HuH-7.5 (cell line): ENCODE measurements at regions not wholly inside any gene's neighbourhood (a gene's known extent, or its start where the extent isn't known, plus 50 kb on each side); places are given as distances from the start of the nearest gene placed in this dataset.
"Not testable (repeated sequence)": the region's sequence is repeated elsewhere in the genome, so short reads cannot be mapped to it uniquely, and the experiment has no call there.

ENCODE experiments used
- DNase-seq: peaks from one replicate; pipeline ENCODE4 v3.0.0; 2011; ENCODE audit warnings: low spot score

DNA sequence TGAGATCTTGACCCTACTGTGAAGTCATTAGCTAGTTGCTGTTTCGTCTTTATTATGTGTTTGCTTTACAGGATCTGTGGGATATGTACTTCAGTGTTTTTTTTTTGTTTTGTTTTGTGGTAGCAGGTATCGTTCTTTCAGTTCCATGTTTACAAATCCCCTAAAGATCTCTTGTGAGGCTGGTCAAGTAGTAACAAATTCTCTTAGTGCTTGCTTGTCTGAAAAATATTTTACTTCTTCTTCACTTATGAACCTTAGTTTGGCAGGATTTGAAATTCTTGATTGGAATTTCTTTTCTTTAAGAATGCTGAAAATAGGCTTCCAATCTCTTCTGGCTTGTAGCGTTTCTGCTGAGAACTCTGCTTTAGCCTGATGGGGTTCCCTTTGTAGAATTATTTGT lies 235.8 kb upstream of the ALCAM start:
- no peak for DNase-seq

DNA sequence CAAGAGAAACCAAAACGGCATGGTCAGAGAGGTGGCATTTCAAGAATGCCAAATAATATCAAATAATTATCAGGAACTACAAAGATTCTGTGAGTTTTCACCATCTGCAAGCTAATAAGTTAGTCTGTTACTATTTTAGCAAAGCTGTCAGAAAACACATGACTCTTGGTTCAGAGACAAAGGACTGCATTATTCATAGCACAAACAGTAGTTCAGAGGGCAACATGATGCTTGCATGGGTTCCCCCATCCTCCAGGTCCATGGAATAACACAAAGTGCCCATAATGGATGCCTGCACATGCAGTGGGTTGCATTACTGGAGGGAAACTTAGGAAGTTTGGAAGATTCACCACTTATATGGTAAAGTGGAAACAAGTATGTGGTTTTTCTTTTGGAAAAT lies 228.8 kb upstream of the ALCAM start:
- DNase-seq: no peak

DNA sequence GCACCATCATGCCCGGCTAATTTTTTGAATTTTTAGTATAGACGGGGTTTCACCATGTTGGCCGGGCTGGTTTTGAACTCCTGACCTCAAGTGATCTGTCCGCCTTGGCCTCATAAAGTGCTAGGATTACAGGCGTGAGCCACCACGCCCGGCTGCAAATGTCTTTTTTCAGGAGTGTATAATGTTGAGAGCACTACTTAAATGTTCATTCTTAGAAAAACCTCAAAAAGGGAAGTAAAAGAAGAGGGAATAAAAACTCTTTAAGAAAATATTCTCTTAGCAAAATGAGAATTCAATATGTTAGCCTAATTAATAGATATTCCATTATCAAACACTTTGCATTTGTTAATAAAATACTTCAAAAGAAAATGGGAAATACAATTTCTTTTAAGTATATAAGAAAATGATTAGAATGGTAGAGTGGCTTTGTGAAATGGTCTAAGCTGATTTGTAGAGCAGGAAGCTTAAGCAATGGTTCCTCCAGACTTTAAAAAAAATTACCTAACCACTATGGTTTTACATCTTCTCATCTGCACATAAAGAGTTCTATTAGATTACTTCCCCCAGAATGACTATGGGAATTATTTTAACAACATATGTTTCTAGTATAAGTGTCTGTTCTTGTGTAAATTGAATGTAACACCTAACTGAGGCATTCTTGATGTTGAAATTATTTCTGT lies 226.7 kb upstream of the ALCAM start:
- no peak for DNase-seq

DNA sequence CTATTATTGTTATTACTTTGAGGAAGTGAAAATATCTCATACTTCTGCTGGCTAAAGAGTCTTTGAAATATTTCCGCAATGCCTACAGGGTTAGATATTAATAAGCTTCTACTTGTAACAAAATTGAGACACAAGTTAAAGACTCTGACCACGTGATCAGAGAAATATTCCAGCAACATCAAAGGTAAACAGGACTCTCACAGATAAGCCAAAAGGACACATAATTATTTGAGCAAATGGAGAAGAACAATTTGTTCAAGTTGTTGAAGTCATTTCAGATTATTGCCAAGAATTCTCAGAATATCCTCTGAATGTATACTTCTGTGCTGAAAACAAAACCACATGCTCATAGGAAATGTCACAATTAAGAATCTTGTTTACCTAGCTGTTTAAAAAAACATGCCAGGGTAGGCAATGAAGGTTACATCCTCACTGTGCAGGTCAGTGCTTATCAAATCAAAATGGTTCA lies 225.8 kb upstream of the ALCAM start:
- DNase-seq: no peak

DNA sequence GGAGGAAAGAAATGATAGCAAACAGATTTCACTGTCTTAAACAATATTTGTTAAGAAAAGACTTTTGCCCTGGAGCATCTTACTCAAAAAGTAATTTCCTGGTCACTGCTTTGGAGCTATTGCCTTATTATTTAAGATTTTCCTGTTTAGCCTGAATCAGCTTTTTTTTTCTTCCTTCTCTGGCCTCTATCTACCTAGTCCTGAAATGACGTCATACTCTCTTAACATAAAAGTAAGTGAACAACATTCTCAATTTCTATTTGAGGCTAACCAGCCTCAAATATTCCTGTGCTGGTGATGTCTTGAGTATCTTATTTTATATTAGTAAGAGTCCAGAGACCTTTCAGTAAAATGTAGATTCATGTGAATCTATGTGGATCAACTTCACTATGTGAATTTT lies 221.9 kb upstream of the ALCAM start:
- no peak for DNase-seq

DNA sequence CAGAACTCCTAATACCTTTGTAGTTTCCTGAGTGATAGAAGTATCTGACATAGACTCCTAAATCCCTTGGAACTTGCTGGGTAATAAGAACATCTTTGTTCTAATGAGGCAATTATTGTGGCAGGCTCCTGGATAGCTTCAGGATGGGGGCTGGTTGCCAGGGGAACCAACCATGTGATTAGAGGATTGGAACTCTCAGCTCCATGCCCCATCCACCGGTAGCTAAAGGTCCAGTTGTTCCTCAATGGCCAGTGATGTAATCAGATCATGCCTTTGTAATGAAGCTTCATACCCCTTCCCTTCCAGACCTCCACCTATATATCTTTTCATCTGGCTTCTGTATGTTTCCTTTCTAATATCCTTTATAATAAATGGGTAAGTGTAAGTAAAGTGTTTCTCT lies 221.2 kb upstream of the ALCAM start:
- DNase-seq: no peak

DNA sequence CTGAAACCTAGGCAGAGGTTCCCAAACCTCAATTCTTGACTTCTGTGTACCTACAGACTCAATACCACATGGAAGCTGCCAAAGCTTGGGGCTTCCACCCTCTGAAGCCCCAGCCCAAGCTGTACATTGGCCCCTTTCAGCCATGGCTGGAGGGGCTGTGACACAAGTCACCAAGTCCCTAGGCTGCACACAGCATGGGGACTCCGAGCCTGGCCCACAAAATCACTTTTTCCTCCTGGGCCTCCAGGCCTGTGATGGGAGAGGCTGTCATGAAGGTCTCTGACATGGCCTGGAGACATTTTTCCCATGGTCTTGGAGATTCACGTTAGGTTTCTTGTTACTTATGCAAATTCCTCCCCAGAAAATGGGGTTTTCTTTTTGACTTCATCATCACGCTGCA lies 217.5 kb upstream of the ALCAM start:
- DNase-seq: not testable (repeated sequence)

DNA sequence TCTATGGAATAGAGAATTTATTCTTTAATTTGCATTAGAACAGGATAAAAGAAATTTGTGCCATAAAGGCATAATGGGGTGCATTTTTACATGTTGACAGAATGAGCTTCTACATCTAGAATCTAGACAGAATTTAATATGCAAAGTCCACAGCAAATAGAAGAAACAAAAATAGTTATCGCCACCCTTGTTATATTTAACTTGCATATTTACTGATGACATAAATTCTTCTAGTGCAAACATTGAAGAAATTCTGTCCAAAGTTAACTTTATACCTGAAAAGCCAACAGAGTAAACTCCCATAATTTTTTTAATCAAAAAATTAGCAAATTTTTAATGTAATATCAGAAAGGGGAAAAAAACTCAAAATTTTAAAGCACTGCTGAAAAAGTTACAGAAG lies 213.7 kb upstream of the ALCAM start:
- DNase-seq: no peak

DNA sequence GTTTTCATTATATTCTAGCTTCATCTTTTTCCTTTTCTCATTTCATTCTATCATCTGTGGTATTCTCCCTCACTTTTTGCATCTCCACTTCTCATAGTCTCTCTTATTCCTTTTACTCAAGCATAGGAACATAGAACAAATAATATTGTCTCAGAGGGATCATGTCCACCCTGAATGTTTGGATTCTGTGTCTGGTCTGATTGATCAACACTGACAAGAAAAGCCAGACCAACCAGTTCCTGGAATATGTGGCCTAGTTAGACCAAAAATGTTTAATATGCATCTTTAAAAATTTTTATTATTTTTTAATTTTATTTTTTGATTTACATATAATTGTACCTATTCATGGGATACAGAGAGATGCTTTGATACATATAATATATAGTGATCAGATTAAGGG lies 212.0 kb upstream of the ALCAM start:
- no peak for DNase-seq

DNA sequence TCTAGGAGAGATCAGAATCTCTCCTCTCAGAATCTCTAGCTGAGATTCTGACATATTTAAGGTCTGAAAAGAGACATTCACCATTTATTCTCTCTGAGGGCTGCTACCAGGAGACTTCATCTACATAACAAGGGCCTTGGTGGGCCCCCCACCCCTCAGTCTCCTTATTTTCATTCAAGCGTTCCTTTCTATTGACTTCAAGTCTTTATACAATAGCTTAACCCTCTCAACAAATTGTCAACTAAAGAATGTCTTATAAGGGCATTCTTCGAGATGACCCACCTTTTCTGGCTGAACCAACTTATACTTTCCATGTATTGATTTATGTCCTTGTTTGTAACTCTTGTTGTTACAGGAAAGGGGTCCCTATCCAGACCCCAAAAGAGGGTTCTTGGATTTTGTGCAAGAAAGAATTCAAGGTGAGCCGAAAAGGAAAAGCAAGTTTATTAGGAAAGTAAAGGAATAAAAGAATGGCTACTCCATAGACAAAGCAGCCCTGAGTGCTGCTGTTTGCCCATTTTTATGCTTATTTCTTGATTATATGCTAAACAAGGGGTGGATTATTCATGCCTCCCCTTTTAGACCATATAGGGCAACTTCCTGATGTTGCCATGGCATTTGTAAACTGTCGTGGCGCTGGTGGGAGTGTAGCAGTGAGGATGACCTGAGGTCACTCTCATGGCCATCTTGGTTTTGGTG lies 209.5 kb upstream of the ALCAM start:
- no peak for DNase-seq

DNA sequence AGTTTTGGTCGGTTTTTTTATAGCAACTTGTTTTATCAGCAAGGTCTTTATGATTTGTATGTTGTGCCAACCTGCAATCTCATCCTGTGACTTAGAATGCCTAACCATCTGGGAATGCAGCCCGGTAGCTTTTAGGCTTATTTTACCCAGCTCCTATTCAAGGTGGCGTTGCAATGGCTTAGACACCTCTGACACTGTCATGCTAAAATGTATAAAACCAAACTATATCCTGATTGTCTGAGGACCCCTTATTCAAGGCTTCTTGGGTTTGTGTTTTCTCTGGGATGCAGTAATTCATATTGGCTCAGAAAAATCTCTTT lies 209.0 kb upstream of the ALCAM start:
- DNase-seq: no peak

DNA sequence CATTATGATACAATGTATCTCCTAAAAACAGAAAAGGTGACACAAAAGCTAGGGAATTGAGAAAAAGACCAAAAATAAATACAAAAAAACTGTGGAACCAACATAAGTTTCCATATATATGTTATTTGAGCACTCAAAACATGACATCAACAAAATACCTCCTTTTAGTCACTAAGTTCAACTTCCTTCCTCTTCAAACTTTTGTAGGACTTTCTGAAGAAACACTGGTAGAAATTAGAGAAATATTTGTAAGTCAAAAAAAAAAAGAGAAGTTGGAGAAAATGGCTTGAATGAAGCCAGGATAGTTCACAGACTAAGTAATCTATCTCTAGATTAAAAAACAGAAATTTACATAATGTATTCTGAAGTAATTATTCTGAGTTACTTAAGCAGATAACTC lies 208.4 kb upstream of the ALCAM start:
- DNase-seq: no peak

DNA sequence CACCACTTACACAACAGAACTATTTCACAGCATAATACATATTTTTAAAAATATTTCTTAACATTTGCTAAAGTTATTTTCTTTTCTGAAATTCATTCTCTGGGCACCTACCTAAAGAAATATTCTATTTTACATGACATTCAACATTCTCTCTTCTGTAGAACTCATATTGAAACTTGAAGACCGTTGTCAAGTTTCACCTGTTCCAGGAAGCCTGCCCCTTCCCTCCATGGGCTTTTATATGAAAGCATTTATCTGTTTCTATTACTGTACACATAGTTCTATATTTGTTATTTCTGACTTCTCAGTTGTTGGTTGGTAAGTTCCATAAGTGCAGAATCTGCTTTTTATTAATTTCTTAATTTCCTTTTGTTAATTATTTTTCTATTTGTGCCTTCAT lies 204.3 kb upstream of the ALCAM start:
- DNase-seq: no peak

DNA sequence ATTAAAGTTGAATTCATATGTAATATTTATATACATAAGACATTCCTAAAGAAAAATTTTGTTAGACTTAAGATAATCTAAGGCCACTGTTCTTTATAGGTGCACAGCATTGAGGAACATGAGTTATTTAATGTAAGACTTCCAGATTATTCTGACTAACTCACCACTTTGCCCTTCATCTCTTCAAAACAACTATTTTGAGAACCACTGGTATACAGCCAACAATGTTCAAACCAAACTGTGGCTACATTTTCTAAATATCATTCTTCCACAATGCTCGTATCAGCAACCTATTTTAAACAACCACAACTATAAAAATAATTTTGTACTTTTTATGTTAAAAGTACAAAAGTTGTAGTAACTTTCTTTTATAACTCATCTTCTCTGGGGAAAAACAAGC lies 199.8 kb upstream of the ALCAM start:
- DNase-seq: no peak

DNA sequence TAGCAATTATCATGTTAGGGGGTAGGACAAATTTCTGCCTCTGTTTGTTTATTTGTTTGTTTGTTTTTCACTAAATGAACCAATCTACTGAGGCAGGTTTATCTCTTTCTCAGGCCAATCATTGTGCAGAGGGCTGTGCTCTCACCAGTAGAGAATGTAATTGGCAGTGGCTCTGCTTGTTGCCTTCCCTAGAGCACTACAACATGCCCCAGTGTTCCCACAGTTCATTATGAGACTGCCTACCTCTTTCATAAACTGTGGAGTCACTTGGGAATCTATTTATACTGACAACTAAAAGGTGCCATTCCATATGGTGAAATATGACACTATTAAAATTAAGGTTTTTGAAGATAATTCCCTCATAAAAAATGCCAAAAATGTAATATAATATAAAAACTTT lies 196.3 kb upstream of the ALCAM start:
- DNase-seq: no peak

DNA sequence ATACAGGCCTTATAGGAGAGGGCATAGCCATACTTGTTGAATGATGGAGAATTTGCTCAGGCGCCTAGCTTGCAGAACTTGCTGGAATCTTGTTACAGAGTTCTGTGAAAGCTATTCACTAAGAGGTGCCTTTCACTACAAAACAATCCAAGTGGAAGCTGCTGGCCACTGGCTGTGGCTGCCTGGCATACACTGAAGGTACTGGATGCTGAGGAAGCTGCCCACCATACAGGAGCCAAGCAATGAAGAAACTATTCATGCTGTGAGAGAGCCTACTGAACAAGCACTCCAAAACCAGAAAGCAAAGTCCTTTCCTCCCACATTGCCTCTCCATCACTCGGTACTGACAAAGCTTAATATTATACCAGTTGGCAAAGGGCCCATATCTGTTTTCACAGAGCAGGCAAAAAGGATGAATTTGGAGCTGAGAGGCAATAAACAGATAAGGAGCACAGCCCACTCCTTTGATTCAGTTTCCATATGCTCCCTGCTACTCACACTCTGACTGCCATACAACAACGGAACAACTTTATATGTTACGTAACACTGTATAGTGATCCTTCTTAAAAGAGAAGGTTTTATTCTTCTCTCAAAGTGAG lies 192.6 kb upstream of the ALCAM start:
- DNase-seq: no peak

DNA sequence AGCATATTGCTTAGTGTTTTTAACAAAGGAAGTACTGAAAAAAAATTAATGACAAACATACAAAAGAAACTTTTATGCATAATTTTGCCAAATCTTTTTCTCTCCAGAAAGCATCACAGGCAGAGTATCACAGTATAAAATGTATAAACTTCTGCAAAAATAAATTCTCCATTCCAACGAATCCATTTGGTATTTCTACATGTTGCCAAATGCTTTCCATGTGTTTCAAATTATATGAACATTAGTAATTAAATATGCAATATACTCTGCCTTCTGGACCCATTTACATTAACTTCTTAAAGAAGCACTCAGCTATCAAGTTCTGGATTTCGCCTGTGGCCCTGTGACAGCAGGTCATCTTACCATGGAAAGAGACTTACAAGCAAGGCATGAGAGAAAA lies 189.1 kb upstream of the ALCAM start:
- no peak for DNase-seq

DNA sequence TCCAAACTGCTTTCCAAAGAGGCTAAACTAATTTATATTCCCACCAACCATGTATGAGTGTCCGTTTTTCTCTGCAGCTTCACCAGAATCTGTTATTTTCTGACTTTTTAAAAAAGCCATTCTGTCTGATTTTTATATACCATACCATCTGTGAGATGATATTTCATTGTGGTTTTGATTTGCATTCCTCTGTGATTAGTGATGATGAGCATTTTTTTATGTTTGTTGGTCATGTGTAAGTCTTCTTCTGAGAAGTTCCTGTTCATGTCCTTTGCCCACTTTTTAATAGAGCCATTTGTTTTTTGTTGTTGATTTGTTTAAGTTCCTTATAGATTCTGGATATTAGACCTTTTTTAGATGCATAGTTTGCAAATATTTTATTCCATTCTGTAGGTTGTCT lies 179.4 kb upstream of the ALCAM start:
- DNase-seq: no peak

DNA sequence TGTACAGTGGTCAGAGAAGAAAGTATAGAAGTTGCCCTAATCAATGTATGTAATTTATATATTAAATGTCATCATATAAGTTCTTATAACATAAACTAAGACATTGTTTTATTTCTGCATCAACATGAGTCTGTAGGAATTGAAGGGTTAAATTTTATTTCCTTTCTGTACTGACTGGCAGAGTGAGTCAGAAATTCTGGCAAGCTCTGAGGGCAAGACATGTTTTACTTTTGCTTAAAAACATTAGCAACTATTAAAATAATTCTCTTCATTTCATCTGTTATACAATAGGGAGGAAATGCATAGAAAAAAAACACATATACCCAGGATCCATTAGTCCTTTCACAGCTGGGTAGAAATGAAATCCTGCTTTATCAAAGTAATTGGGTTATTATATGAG lies 171.4 kb upstream of the ALCAM start:
- no peak for DNase-seq

DNA sequence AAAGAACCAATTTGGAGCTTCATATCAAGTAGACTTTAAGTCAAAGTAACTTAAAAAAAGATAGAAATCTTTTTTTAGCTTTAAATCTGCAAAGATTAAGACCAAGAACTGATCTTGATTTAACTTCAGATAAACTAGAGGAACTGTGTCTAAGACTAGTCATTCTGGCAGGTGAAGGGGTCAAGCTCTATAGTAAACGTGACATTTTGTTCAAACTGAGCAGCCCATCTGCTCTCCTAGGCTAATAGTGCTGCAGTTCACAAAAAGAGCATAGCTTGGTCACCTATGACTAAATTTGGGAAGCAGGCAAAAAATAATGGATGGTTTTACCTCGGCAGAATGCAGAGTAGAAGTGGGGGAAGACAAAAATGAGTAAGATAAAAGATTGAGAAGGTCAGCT lies 168.8 kb upstream of the ALCAM start:
- no peak for DNase-seq

DNA sequence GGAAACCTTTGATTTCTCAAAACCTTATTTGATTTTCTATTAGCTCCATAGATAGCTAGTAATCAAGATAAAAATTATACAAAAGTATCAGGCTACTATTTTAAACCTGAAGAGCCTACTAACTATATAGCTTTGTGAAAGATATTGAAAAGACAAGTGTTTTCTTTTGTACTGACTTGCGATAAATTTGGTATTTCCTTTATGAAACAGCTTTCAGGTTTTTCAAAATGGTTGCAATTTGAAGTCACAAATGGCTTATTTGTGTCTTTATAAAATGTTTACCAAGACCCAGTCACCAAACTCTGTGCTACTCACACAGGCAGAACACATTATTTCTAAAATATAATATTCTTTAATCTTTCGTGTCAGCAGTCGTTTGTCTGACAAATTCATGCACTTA lies 167.5 kb upstream of the ALCAM start:
- DNase-seq: no peak

DNA sequence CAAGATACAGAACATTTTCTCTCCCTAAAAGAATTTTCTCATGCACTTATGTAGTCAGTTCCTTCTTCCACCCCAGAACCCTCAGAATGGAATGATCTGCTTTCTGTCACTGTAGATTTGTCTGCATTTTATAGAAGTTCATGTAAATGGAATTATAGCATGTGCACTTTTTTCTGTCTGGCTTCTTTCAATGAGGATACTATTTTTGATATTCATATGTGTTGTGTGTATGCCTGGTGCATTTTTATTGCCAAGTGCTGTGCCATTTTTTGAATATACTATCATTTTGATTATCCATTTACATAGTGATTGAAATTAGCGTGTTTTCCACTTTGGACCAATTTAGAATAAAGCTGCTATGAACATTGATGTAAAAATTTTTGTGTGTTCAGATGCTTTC lies 156.6 kb upstream of the ALCAM start:
- no peak for DNase-seq

DNA sequence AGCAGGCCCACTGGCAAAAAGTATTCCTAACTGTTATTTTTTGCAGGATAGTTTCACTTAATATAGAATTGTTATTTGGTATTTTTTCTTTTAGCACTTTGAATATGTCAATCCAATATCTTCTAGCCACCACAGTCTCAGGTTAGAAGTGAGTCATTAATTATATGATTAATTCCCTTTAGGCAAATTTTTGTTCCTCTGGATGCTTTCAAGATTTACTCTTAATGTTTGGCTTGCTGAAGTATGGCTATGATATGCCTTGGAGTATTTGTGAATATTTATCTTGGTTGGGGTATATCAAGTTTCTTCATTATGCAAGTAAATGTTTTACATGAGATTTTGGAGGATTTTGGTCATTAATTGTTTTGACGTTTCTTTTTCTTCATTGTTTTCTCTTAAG lies 152.1 kb upstream of the ALCAM start:
- no peak for DNase-seq

DNA sequence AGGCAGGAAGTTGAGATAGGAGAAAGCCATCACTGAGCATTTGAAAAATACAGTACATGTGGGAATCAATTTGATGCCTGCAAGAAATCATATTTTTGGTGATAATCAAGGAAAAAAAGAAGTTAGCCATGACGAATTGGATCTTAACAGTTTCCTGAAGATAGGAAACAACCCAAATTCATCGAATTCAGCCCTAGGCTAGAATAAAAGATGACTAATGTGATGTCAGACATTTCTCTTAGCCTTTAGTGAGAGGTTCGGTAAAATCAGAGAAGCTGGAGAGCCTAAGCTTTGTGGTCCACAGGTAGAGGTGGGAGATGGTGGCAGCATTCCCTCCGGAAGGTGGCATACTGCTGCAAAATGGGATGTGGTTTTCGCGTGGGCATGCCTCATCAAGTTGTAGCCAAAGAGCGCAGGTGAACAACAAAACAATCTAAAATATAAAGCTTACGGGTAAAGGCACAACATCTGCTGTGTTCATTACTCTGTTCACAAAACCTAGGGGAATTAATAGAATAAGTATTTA lies 144.1 kb upstream of the ALCAM start:
- DNase-seq: no peak
